GM12873 (cell line): ENCODE measurements at regions not wholly inside any gene's neighbourhood (a gene's known extent, or its start where the extent isn't known, plus 50 kb on each side); places are given as distances from the start of the nearest gene placed in this dataset.

Experiments used
- CTCF ChIP-seq: IDR thresholded peaks from 2 replicates; pipeline ENCODE4 v1.5.1; 2012; ENCODE audit warnings: low read depth, mild to moderate bottlenecking, moderate library complexity, low read length, control low read depth; ENCODE audit not compliant: insufficient read depth; ENCODE audit errors: missing control alignments

- TF ChIP-seq CTCF, result no peak
These were observed 442.4 kb downstream of the LTN1 start for GRCh38 chr21:28550057-28550825.

- TF ChIP-seq CTCF, result no peak
These were observed 444.4 kb downstream of the LTN1 start for GRCh38 chr21:28548291-28548690.

- TF ChIP-seq CTCF, result no peak
These were observed 444.9 kb downstream of the LTN1 start for GRCh38 chr21:28547766-28548165.

- TF ChIP-seq CTCF, result no peak
These were observed 448.7 kb downstream of the LTN1 start for GRCh38 chr21:28543975-28544374.

- TF ChIP-seq CTCF, result no peak
These were observed 451.1 kb downstream of the LTN1 start for GRCh38 chr21:28541371-28542112.

- TF ChIP-seq CTCF, result no peak
These were observed 452.2 kb downstream of the LTN1 start for GRCh38 chr21:28540514-28540913.

- TF ChIP-seq CTCF, result no peak
These were observed 453.1 kb downstream of the LTN1 start for GRCh38 chr21:28539623-28539988.
